SHP77 (cell line): ENCODE measurements at regions not wholly inside any gene's neighbourhood (a gene's known extent, or its start where the extent isn't known, plus 50 kb on each side); places are given as distances from the start of the nearest gene placed in this dataset.
"Not testable (repeated sequence)": the region's sequence is repeated elsewhere in the genome, so short reads cannot be mapped to it uniquely, and the experiment has no call there.

Experiments
- DNase-seq, 2 experiments: peaks; one replicate each; lab custom pipeline; 2025; lab: John Stamatoyannopoulos, UW

DNA sequence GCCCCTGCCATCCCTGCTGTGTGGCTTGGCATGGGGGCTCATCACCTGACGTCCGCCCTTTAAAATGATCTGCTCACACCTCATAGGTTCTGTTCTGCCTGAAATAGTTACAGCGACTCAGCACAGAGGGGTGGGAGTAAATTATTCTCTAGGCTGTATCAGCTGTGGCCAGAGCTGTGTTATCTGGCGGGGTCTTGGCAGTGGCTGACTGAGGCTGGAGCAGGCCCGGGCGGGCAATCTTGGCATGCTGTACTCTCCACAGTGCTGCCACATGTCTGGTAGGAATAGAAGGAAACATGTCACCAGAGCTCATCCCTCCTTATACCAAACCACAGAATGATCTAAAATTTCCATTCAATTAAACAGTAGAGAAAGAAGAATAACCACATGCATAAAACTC is 499.9 kb upstream of the LMCD1 start:
- DNase-seq, result no peak

DNA sequence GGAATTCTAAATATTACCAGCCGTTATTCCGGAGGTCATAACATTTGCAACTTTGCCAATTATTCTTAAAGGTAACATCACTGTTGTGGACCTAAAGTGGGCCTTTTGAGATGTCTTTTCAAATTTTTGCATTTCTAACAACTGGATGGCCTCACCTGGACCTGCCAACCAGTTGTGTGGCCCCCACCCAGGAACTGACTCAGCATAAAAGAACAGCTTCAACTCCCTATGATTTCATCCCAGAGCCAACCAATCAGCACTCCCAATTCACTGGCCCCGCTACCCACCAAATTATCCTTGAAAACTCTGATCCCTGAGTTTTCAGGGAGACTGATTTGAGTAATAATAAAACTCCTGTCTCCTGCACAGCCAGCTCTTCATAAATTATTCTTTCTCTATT is 489.7 kb upstream of the LMCD1 start:
- DNase-seq, result no peak

GRCh38 chr3:8020047-8020841 is 481.4 kb upstream of the LMCD1 start:
- no peak for DNase-seq

- no peak for DNase-seq
Measured at GRCh38 chr3:8027954-8028353, 473.7 kb upstream of the LMCD1 start.

- no peak for DNase-seq
Measured at GRCh38 chr3:8050283-8050682, 451.3 kb upstream of the LMCD1 start.

DNA sequence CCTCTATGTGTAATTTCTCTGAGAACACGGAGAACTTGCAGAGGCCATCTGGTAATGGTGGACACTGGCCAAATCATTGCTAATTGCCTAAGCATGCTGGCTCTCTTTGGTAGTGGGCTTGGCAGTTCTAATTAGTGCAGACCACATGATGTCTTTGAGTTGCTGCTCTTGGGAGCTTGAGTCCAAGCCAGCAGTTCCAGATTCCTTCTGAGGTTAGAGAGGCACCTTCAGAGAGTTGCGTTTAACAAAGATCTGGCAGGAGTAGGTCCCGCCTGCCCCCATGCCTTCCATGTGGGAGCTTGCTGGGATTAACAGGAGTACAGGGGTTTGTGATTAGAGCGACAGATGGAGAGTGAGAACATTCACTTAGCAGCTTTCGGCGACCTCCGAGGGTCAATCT is 449.0 kb upstream of the LMCD1 start:
- DNase-seq, result no peak

DNA sequence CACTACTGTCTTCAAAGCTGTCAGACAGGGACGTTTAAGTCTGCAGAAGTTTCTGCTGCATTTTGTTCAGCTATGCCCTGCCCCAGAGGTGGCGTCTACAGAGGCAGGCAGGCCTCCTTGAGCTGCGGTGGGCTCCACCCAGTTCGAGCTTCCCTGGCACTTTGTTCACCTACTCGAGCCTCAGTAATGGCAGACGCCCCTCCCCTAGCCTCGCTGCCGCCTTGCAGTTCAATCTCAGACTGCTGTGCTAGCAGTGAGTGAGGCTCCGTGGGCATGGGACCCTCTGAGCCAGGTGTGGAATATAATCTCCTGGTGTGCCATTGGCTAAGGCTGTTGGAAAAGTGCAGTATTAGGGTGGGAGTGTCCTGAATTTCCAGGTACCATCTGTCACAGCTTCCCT is 433.5 kb upstream of the LMCD1 start:
- DNase-seq, result not testable (repeated sequence)

DNA sequence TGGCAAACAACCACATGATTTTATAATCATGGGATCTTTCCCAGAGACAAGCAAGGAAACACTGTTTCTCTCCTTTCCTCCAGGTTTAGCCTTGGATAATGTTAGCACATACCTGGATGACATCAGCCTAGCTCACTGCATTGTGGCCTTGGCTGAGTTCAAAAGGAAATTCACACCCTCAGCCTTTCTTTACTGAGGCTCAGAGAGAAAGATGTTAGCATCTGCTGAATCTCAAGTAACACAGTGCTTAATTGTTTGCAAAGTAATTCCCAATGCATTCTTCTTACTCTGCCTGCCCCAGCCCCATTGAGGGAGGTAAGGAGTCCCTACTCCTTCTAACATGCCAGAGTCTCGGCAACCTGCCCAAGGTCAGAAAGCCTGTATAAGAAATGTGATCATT is 432.2 kb upstream of the LMCD1 start:
- DNase-seq, result no peak

- no peak for DNase-seq
Measured at GRCh38 chr3:8070011-8070410, 431.6 kb upstream of the LMCD1 start.

- not testable (repeated sequence) for DNase-seq
Measured at GRCh38 chr3:8074740-8075139, 426.9 kb upstream of the LMCD1 start.

DNA sequence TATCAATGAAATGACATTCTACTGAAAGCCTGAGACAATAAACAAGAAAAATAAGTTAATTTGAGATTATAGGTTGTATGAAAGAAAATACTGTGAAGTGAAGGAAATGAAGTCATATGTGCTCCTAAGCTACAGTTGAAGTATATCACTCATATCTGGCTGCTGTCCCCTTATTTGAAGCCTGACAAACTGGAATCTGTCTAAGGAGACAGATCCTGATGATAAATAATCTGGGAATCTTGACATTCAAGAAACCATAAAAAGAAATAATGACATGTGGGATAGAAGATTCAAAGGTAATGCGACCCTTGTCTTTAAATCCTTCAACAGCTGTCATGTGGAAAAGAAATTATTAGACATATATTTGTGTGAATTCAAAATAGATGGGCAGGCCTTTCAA is 424.5 kb upstream of the LMCD1 start:
- DNase-seq, result no peak

GRCh38 chr3:8080464-8080863 is 421.2 kb upstream of the LMCD1 start:
- DNase-seq, result no peak

GRCh38 chr3:8085498-8085897 is 416.1 kb upstream of the LMCD1 start:
- no peak for DNase-seq

- DNase-seq, result no peak
Measured at GRCh38 chr3:8087951-8088350, 413.7 kb upstream of the LMCD1 start.

DNA sequence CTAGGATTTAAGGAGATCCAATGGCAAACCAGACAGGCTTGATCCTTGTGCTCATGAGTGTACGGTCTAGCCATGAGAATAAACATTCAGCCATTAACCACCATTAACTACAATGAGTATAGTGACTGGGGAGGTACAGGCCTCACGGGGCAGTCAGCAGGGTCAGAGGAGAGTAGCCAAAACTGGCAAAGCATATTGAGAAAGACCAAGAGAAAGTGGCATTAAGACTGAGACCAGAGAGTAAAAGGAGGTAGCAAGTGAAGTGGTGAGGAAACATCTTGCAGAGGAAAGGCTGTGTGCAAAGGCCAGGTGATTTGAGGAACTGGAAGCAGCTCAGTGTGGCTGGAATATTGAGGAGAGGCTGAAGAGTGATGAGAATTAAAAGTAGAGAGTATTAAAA is 407.2 kb upstream of the LMCD1 start:
- DNase-seq, result no peak

DNA sequence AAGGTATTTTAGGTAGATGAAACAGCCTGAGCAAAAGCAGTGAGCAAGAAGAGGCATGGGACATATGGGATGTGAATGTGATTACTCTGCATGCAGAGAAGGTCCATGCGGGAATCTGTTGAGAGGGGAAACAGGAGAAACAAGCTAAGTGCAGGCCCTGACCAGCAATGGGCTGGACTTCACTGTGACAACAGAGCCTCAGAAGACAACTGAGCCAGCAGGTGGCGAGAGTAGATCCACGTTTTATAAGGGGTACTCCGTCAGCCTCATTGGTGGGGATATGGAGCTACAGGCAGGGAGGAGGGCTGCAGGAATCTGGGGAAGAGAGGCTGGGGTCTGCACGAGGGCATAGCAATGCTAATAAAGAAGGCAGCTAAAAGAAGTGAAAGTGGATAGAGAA is 405.9 kb upstream of the LMCD1 start:
- peak in 1 of 2 experiments; percentile 44 for DNase-seq

DNA sequence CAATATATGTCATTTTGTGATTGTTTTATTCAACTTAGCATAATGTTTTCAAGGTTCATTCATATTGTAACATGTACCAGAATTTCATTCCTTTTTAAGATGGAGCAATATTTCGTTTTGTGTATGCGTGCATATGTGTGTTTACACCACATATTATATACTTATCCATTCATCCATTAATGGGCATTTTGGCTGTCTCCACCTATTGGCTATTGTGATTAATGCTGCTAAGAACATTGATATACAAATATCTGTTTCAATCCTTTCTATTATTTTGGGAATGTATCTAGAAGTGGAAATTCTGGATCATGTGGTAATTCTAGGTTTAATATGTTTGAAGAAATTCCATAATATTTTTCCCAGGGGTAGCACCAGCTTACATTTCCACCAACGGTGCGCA is 403.9 kb upstream of the LMCD1 start:
- DNase-seq, result no peak

- no peak for DNase-seq
Measured at GRCh38 chr3:8103954-8104353, 397.7 kb upstream of the LMCD1 start.

DNA sequence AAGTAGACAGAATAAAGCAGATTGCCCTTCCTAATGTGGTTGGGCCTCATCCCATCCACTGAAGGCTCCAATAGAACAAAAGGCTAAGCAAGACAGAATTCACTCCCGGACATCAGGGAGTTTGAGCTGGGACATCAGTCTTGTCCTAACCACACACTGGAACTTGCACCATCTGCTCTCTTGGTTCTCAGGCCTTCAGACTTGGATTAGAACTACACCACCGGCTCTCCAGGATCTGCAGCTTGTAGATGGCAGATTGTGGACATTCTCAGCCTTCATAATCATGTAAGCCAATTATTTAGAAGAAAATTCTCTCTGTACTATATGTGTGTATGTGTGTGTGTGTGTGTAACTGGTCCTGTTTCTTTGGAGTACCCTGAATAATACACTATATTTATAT is 394.7 kb upstream of the LMCD1 start:
- no peak for DNase-seq

DNA sequence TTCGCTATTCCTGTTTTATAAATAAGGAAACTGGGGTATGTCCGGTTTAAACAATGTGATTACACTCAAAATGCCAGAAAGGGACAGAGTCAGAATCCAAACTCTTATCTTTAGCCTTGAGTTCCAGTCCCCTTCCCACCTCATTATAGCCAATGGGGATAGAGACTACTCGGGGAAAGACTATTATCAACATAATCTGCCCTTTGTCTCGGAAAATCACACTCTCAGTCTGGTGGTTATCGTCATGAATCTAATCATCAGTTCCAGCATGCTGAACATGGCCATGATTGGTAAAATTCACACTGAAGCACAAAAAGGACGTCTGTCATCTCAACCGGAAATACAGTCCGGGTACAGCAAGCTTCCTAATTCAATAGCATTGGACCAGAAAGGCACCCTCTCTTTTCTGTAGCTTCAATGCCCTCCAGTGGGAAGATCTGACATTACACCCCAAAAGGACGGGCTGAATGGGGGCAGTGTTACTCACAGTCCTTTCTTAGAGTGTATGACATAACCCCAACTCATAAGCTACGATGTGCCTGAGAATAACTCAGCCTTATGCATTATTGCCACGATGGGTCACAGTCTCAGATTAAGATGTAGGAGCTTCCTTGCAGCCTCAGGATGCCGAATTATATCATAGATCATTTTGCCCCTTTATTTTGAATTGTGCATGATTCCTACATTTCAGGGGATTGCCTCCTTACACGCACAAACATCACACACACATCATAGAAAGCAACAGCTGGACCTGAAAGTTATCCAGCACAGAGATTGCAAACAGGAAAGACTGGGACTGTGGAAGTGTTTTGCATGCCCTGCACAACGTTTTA is 390.4 kb upstream of the LMCD1 start:
- DNase-seq, result peak; percentile 44 to 65

- DNase-seq, result no peak
Measured at GRCh38 chr3:8112587-8112986, 389.0 kb upstream of the LMCD1 start.

- no peak for DNase-seq
Measured at GRCh38 chr3:8113626-8114025, 388.0 kb upstream of the LMCD1 start.

DNA sequence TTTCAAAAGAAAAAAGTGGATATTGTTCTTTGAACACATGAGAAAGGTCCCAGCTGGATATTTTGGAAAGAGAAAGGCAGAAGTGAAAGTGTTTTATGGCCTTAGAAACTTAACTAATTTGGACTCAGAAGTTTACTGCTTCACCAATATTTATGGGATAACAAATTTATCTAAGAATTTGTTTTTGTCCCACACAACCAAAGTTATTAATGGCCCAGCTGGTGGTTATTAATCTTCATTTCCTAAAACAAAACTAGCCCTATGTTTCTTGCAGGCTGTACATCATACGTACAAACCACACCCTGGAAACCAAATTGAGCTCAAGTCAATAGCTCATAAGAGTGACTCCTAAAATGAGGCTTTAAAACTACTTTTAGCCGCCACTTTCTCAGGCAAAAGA is 372.9 kb upstream of the LMCD1 start:
- no peak for DNase-seq
